ENCODE measurements at regions not wholly inside any gene's neighbourhood (a gene's known extent, or its start where the extent isn't known, plus 50 kb on each side); places are given as distances from the start of the nearest gene placed in this dataset.

DNA sequence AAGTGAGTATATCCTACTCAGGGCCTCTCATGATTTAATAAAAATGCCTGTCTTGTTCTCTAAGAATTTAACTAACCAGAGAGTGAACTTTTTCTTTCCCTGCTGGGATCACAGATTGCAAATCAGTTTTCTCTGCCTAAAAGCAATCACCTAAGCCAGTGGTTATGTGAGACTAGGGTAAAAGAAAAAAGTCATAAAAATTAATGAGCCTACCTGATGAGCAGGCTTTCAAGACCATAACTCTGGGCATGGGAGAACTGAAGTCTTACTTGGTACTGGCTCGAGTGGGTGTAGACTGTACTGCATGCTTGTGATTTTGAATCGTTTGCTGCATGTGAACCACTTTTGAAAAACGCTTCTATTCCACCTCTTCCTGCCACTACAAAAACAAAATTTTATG, 1677.0 kb upstream of the LRRTM1 start:
- no peak for DNase-seq

DNA sequence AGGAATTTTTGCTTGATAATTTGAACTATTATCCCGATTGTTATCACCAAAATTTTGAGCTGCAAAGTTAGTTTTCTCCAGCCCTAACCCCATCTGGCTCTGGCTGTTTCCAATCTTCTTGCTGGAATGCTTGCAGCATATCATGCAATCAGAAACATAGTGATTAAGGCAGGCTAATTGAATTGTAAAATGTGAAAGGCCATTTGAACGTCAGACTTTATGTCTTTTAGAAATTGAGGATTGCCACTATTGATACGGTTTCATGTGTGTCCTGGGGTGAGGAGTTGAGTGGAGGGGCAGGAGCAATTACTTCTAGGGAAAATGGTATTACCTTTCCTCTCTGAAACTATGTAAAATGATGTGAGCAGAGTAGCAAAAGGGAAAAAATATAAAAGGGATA, 1674.5 kb upstream of the LRRTM1 start:
- no peak for DNase-seq

DNA sequence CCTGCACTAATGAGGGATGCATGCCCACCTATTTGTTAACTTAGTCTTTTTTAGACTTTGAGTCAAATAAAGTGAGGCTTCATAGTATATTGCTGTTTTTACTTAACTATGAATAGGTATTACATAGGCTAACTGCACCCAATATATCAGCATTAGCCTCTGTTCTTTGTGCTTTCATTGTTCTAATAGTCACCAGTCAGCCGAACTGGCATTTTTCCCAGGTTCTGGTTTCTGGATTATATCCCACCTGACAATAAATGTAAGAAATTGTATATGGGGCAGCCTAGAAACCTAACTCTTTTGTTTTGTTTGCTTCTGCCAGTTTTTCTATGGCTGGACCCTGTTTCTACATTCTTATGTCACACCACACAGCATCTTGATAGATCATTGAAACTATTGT, 1672.4 kb upstream of the LRRTM1 start:
- DNase-seq, result no peak

DNA sequence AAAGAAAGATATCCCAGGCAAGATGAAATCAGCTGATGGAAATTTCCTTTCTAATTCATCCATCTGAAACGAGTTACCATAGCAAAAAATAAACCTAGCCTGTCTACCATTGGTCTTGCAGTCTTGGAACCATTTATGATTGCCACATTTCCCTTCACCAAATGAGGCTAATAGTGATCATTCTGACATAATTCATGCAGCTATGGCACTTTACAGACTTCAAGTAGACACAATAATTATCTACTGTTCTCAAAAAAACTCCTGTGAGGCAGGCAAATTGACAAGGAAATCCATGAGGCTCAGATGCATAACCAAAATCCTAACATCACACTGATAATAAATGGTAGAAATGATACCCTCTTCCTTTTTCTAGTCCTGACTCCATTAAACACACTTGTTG, 1669.7 kb upstream of the LRRTM1 start:
- no peak for DNase-seq

DNA sequence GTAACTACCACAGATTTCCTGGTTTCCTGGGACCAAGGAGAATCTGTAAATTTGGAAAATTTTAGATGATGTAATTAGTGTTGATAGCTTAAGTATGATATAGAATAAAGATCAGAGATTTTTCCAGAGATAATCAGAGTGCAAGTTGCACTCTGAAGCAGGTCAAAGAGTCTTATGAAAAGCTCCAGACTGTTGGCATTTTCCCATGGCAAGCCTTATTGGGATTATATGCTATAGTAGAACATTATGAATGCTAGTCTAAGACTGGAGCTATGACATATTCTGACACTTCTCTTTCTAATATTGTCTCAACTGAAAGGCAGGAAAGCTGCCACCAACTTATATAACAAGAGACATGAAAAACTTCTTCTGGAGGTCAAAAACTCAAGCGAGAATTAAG, 1638.3 kb upstream of the LRRTM1 start:
- no peak for DNase-seq

DNA sequence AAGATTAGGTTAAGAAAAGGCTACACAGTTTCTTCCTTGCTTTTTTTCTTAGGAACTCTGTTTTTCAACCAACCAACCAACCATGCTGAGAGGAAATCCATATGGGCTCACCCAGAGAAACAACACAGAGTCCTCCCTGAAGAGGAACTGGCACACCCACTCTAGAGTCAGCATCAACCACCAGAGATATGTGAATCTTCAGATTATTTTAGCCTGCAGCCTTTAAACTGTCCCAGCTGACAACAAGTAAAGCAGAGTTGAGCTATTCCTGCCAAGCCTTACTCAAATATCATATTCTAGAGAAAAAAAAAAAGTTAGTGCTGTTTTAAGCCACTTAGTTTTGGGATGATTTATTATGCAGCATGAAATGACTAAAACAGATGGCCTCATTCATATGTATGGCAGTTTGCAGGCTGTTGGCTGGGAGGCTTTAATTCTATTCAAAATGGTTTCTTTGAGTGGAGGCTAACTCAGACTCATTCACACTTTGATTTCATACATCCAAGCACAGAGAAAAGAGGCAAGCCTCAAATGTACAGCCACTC, 1637.7 kb upstream of the LRRTM1 start:
- DNase-seq, result peak; percentile 18 to 79

DNA sequence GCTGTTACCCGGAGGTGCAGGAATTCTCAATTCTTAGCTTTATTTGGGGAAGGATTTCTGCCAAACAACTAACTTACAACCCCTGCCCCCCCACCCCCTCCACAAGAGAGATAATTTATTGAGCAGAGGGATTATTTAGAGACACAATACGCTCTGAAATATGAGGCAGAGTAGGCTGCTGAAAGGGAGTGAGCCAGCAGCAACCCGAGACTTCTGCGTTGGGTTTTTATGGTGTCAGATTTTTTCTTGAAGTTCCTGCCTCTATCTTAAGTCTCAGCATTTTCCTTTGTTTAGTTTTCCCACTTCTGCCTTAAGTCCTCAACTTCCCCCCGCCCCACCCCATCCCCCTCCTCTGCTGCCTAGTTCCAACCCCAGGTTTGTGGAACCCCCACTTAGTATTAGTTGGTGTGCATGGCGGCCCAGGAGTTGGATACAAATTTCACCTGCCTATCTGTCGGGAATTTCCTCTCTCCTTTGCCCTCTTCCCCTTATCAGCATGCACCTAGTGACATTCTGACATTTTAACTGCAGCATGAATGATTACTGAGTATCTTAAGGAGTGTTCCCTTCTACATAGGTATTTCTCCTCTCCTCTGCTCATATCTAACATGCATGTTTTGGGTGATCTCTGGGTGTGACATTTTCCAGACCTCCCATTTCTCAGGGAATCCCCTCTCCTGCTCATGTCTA, 1635.9 kb upstream of the LRRTM1 start:
- DNase-seq, result no peak

DNA sequence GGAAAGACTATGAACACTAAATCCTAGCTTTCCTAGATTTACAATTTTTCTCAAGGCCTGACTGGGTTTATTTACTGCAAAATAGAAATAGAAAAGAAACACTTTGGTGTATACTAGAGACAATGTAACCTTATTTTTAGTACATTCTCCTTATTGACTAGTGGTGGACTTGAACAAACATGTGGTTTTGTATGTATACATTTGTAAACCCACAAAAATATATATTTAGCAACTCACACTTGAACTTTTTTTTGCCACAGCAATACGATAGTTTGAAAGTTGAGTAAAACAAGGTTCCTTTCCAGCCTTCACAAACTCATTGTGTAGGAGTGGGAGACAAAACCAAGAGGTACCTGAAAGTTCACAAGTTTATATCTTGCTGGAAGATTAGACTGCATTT, 1633.4 kb upstream of the LRRTM1 start:
- no peak for DNase-seq

DNA sequence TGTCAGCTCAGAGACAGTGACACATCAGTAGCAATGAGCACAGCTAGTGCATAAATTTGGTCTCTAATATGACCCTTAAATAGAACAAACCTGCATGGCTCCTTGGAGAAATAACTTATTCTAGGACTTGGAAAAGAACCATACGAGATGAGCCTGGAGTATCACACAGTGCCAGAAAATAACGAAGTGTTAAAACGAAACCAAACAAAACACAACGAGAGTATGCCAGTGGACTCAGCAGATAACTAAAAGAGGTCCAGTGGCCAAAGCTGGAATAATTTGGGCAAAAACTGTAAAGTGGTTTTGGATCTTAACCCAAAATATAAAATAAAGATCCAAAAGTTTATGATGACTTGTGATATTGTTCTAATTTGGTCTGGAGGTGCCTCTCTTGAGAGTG, 1599.0 kb upstream of the LRRTM1 start:
- DNase-seq, result no peak

DNA sequence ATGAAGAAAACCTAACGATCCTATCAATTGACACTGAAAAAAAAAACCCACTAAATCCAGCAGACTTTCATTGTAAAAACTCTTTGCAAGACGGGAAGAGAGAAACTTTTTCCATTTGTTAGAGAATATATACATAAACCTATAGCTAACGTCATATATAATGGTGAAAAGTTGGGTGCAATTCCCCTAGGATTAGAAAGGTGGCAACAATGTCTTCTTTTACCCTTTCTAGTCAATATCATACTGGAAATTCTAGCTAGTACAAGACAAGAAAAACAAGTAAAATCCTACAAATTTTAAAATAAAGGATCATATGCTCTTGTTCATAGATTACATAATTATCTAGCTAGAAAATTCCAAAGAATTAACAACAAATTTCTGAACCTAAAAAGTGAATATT, 1596.5 kb upstream of the LRRTM1 start:
- peak in 1 of 2 experiments; percentile 48 for DNase-seq

DNA sequence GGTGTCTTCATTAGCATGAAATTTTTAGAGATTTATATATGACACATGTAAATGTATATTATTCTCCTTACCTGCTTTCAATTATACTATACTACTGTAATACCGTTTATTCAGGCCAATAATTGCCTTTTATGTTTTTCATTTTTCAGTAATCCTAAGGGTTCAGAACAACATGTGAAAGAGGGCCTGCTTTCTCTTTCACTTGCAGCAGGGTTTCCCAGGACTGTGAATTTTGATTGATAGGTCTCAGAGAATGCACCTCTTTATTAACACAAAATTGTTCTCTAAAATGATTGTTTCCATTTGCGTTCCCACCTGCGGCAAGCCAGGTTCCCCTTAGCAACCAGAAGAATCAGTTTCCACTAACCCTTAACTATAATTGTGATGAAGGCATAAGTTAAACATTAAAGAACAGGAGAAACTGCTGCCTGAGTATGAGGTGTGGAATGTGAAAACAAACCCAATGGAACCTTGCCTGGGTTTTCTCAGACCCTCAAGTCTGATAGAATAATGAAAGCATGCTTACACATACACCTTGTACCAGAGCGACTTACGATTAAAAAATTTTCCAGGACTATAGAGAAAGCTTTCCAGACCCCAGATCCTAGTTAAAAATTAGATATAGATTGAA, 1591.2 kb upstream of the LRRTM1 start:
- DNase-seq, result no peak

DNA sequence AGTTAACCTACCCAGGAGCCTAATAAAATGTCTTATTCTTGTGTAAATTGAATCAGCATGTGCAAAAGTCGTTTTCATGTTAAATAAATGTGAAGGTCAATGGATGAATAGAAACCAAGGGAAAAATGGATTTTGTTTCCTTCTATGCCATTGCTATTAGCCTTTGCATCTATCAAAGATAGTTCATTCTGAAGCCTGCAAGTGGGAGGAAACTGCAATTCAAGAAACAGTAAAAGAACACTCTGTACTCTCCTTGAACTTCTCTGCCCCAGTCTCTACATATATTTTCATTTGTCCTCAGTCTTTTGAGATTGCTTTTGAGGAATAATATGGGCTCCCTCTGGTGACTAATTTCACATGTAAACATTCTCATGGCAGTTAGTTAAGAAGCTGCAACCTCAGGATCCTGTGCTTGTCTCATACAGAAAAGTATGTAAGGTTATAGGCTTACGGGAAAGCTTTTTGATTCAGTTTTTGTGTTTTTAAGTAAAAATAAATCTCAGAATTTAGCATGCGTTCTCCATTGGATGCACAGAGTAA, 1590.0 kb upstream of the LRRTM1 start:
- peak in 1 of 2 experiments; percentile 47 for DNase-seq

DNA sequence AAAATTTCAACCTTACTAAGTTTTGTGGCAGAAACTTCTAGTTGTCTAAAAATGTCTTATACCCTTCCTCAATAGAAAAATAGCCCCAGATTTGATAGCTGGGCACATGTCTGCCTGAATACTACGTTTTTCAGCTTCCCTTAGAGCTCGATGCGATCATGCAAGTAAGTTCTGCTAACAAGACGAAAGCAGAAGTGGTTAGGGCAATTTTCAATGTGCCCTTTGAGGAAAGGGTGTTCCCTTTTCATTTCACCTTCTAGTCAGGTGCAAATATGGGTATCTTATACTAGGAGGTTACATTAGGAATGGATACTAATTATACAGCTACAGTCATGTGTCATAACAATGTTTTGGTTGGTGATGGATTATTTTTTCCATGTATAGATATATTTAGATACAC, 1572.1 kb upstream of the LRRTM1 start:
- DNase-seq, result no peak

DNA sequence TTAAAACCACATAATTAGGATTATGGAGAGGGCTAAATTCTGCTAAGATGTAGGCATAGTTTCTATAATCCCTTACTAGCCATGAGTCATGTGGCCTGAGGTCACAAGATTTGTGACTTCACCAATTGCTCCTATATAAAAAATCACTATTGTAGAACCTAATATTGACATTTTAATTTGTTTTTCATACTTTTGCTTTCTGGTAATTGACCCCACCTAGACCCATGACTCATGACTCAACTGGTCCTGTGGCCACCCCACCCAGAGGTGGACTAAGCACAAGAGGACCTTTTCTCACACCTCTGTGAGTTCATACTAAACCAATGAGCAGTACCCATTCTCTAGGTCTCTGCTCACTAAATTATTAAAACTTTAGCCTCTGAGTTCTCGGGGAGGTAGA, 1567.5 kb upstream of the LRRTM1 start:
- DNase-seq, result no peak

DNA sequence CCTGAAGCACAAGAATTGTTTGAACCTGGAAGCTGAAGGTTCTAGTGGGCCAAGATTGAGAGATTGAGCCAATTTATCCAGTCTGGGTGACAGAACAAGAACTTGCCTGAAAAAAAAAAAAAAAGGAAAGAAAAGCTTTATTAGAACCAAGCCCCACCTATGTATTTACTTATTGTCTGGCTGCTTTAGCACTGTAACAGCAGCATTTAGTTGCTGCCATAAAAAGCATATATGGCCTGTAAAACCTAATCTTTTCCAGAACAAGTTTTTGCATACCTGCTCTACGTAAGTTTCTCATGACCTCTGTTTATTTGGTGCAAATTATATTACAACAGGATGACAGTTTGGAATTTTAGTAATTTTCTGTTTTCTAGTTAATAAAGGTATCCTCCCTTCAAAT, 1565.6 kb upstream of the LRRTM1 start:
- no peak for DNase-seq

DNA sequence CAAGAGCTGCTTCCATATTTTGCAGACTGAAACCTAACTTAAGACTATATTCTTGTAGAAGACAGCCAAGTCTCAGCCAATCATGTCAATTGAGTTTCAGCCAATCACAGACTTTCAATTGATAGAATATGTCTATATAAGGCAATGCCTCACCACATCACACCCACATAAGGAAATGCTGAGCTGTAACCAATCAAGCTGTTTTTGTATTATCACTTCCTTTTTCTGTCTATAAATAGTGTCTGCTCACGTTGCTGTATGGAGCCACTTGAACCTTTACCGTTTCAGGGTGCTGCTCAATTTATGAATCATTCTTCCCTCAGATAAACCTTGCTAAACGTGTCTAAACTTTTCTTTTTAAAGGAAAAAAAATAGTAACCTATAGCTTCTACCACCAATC, 1554.4 kb upstream of the LRRTM1 start:
- DNase-seq, result no peak

DNA sequence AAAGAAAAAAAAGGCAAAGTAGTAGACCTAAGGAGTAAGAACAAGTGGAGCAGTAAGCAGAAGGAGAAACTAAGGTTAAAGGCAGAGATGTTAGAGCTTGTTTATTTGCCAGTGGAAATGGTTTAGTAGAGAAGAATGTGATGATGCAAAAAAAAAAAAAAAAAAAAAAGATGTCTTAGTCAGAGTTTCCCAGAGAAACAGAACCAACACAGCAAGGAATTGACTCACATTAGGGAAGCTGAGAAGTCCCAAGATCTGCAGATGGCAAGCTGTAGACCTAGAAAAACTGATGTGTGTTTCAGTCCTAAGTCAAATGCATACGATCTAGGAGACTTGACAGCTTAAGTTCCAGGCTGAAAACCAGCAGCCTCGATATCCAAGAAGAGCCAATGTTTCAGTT, 1548.8 kb upstream of the LRRTM1 start:
- no peak for DNase-seq

DNA sequence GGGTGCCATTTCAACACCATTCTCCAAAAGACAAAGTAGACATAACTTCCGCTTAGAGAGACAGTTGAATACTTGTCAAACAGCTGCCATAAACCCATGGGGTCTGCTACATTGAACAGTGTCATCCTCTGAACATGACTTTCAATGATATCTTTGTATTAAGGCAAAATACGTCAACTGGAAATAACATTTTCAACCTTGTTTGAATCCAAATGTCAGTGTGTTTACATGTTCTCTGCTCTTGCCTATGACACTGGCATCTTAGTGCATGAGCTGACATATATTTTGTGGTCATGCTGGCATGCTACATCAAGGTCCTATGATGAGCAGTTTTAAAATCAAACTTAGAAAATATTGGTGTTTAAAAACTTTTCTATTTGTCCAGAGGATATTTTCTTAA, 1548.1 kb upstream of the LRRTM1 start:
- no peak for DNase-seq

DNA sequence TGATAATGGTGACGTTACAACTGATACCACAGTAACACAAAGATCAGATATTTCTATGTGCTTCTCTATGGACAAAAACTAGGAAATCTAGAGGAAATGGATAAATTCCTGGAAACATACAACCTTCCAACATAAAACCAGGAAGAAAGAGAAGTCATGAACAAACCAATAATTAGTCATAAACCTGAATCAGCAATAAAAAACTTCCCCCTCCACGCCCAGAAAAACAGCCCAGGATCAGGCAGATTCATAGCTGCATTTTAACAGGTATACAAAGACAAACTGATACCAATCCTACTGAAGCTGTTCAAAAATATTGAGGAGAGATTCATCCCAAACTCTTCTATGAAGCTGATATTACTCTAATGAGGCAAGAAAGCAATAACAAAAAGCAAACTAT, 1535.2 kb upstream of the LRRTM1 start:
- no peak for DNase-seq

DNA sequence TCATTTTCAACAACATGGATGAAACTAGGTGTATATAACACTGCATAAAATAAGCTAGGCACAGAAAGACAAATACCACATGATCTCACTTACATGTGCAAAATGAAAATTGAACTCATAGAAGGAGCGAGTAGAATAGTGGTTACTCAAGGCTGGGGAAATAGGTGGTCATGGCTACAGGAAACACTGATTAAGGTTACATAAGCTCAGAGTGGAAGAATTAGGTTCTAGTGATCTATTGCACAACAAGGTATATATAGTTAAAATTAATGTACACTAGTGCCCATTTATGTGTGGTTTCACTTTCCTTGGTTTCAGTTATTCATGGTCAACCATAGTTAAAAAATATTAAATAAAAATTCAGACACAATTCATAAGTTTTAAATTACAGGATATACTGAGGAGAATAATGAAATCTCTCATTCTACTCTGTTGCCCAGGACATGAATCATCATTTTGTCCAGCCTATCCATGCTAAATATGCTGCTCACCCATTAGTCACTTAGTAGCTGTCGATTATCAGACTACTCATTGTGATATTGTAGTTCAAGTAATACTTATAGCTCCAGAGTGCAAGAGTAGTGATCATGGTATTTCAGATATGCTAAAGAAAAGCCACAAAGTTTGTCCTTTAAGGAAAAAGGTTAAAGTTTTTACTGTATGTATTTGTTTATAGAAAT, 1530.9 kb upstream of the LRRTM1 start:
- DNase-seq, result no peak

DNA sequence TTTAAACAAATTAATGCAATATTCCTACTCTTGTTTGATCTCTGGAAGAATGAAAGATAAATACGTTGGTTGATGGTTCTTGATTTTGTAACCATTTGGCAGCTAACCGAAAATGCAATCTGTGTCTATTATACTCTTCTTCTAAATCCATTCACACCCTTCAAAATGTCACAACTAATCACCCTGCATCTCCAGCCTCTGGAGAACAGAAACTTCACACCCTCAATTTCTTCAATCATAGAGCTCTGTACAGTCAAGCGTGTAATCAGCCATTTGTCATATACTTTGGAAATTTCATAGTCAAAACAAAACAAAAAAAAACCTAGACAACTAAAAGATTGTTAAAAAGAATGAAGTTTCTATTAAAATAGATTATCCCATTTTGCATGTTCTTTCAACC, 1482.3 kb upstream of the LRRTM1 start:
- DNase-seq, result no peak

DNA sequence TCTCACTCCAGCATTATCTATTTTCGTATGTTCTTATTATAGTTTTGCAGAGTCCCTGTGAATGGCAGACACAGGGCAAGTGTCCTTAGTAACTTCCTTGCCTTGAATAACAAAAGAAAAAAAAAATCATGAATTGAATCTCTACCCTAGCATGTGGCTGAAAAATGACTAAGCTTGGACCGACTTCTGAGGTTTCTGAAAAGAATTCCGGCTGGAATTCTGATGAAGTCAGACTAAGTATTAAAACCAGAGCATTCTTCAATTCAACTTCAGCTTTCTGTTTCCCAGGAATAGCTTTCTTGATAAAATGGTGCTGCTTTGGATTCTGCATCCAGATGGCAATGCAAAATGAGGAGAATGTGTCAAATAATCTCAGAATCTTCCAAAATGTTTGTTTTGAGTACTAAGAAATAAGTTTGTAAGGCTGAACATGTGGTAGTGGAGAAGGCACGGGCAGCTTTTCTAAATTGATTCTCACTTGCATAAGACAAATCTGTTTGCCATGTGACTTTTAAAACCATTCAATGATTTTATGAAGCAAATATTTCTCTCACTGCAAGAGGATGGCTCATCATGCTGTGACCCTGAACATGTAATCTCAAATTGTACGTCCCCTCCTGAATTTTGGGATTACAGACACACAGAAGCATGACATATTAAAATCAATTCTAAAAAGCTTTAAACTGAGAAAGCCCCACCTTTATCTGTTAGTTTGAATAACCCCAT, 1462.8 kb upstream of the LRRTM1 start:
- DNase-seq, result no peak

DNA sequence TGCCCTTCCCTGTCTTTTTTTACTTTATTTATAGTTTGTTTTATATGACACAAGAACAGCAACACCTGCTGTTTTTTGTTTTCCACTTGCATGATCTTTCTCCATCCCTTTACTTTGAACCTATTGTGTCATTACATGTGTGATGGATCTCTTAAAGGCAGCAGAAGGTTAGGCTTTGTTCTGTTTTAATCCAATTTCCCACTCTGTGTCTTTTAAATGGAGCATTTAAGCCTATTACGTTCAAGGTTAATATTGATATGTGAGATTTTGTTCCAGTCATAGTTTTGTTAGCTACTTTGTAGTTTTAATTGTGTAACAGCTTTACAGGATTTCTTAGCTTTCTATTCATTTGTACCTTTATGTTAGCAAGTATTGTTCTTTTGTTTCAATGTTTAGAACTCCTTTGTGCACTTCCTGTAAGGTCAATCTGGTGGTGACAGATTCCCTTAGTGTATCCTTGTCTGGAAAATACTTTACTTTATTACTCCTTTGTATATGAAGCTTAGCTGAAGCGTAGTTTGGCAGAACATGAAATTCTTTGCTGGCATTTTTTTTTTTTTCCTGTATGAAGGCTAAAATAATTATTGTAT, 1443.0 kb upstream of the LRRTM1 start:
- DNase-seq, result peak in 1 of 2 experiments; percentile 75

All from NCI-H524 (cell line).